CD4-positive, alpha-beta T cell treated with Interleukin-12 subunit alpha and Interleukin-12 subunit beta, for 1 hour (primary cell): ENCODE measurements at regions not wholly inside any gene's neighbourhood (a gene's known extent, or its start where the extent isn't known, plus 50 kb on each side); places are given as distances from the start of the nearest gene placed in this dataset.

Experiments used
- DNase-seq: peaks from one replicate; pipeline ENCODE4 v3.0.0-alpha.2; 2020

- DNase-seq = no peak
Observed at GRCh38 chr2:19746611-19747309, 155.0 kb downstream of the TTC32 start.

- no peak for DNase-seq
Observed at GRCh38 chr2:19746137-19746600, 155.6 kb downstream of the TTC32 start.

- DNase-seq = no peak
Observed at GRCh38 chr2:19745318-19746136, 156.3 kb downstream of the TTC32 start.

GRCh38 chr2:19744456-19745199 lies 157.2 kb downstream of the TTC32 start:
- DNase-seq = no peak

- DNase-seq = no peak
Observed at GRCh38 chr2:19743641-19744040, 158.1 kb downstream of the TTC32 start.

GRCh38 chr2:19742872-19743271 lies 158.9 kb downstream of the TTC32 start:
- DNase-seq = no peak

- no peak for DNase-seq
Observed at GRCh38 chr2:19739256-19739655, 162.5 kb downstream of the TTC32 start.

- no peak for DNase-seq
Observed at GRCh38 chr2:19738707-19739106, 163.1 kb downstream of the TTC32 start.

GRCh38 chr2:19736191-19736831 lies 165.5 kb downstream of the TTC32 start:
- DNase-seq = no peak

GRCh38 chr2:19733951-19734425 lies 167.8 kb downstream of the TTC32 start:
- no peak for DNase-seq

- no peak for DNase-seq
Observed at GRCh38 chr2:19733390-19733789, 168.4 kb downstream of the TTC32 start.

- no peak for DNase-seq
Observed at GRCh38 chr2:19732255-19732654, 169.5 kb downstream of the TTC32 start.

GRCh38 chr2:19731515-19731914 lies 170.3 kb downstream of the TTC32 start:
- DNase-seq = no peak

GRCh38 chr2:19731037-19731436 lies 170.7 kb downstream of the TTC32 start:
- no peak for DNase-seq

- no peak for DNase-seq
Observed at GRCh38 chr2:19728125-19728524, 173.7 kb downstream of the TTC32 start.

- DNase-seq = no peak
Observed at GRCh38 chr2:19725392-19725791, 176.4 kb downstream of the TTC32 start.

GRCh38 chr2:19723021-19723420 lies 178.8 kb downstream of the TTC32 start:
- no peak for DNase-seq

GRCh38 chr2:19722531-19722971 lies 179.2 kb downstream of the TTC32 start:
- DNase-seq = no peak

GRCh38 chr2:19720306-19720705 lies 181.5 kb downstream of the TTC32 start:
- no peak for DNase-seq

GRCh38 chr2:19719540-19719939 lies 182.2 kb downstream of the TTC32 start:
- no peak for DNase-seq

GRCh38 chr2:19717446-19717845 lies 184.3 kb downstream of the TTC32 start:
- no peak for DNase-seq

- DNase-seq = no peak
Observed at GRCh38 chr2:19714926-19715325, 186.9 kb downstream of the TTC32 start.

GRCh38 chr2:19712850-19713249 lies 188.9 kb downstream of the TTC32 start:
- no peak for DNase-seq
